B cell (primary cell): ENCODE measurements at regions not wholly inside any gene's neighbourhood (a gene's known extent, or its start where the extent isn't known, plus 50 kb on each side); places are given as distances from the start of the nearest gene placed in this dataset.

Experiments used
- ATAC-seq: fragments of 200-7000 bp; cut with Tn5 transposase; one replicate; pipeline ENCODE4 v1.10.0; 2021; ENCODE audit warnings: low read depth, mild to moderate bottlenecking, moderate number of reproducible peaks, moderate library complexity
- CTCF ChIA-PET: fragments of 350-600 bp; sonication (Branson Sonifier 250); formaldehyde crosslinking; loops from one replicate; lab custom pipeline; 2021; ENCODE audit warnings: antibody characterized with exemption, inconsistent platforms; lab: Charles Lee
- POLR2A ChIA-PET: fragments of 350-600 bp; sonication (Branson Sonifier 250); formaldehyde crosslinking; loops from one replicate; lab custom pipeline; 2021; ENCODE audit warnings: antibody characterized with exemption; lab: Charles Lee
- DNase-seq: peaks from one replicate; pipeline ENCODE4 v3.0.0; 2013
- H2AFZ ChIP-seq: 2 replicates; pipeline ENCODE4 v1.6.1; 2012; ENCODE audit warnings: mild to moderate bottlenecking, low read depth, low read length; ENCODE audit not compliant: insufficient read depth, poor library complexity, severe bottlenecking
- H3K27ac ChIP-seq, 2 donors: 1 replicate in 1 of 2; 2 replicates in 1 of 2; pipeline ENCODE4 v1.5.1; 2012 to 2013; ENCODE audit warnings: low read length in 2 of 2, mild to moderate bottlenecking in 2 of 2, moderate library complexity in 1 of 2
- H3K27me3 ChIP-seq, 4 experiments: fragments of 200-600 bp in 1 of 4; sonication (generic) in 1 of 4; replicated peaks in 1 of 4; 1 replicate in 2 of 4; 2 replicates in 2 of 4; pipeline versions ENCODE4 v1.6.1 to v1.7.0; 2013 to 2016; ENCODE audit warnings: low read length in 3 of 4, mild to moderate bottlenecking in 2 of 4, mixed read lengths in 1 of 4, moderate library complexity in 1 of 4; ENCODE audit not compliant: insufficient read depth in 4 of 4, control insufficient read depth in 3 of 4; ENCODE audit errors: control extremely low read depth in 1 of 4
- H3K36me3 ChIP-seq, 2 experiments: replicated peaks in 1 of 2; 1 replicate in 1 of 2; 2 replicates in 1 of 2; pipeline versions ENCODE4 v1.6.1 to v1.7.1; 2013; ENCODE audit warnings: low read length in 1 of 2; ENCODE audit not compliant: insufficient read depth in 2 of 2, control insufficient read depth in 1 of 2; ENCODE audit errors: control extremely low read depth in 1 of 2, extremely low read depth in 1 of 2
- H3K4me1 ChIP-seq, 2 donors: fragments of 200-600 bp in 1 of 2; sonication (generic) in 1 of 2; 1 replicate in 1 of 2; 2 replicates in 1 of 2; pipeline versions ENCODE4 v1.5.1 to v1.6.1; 2013 to 2017; ENCODE audit warnings: low read length in 2 of 2; ENCODE audit not compliant: control insufficient read depth in 2 of 2, insufficient read depth in 2 of 2
- H3K4me2 ChIP-seq: replicated peaks from 2 replicates; pipeline ENCODE3; 2012; ENCODE audit warnings: mild to moderate bottlenecking, low read depth, low read length; ENCODE audit not compliant: poor library complexity, severe bottlenecking
- H3K4me3 ChIP-seq, 5 experiments: fragments of 200-600 bp in 1 of 5; sonication (generic) in 1 of 5; 1 replicate in 3 of 5; 2 replicates in 2 of 5; pipeline versions ENCODE4 v1.5.1 to v1.7.0; 2011 to 2016; ENCODE audit warnings: low read length in 4 of 5, mild to moderate bottlenecking in 4 of 5, low read depth in 2 of 5, control low read depth in 1 of 5, moderate library complexity in 1 of 5; ENCODE audit not compliant: insufficient read depth in 1 of 5; ENCODE audit errors: control extremely low read depth in 1 of 5, extremely low read depth in 1 of 5
- H3K79me2 ChIP-seq: fragments of 200-600 bp; sonication (generic); one replicate; pipeline ENCODE4 v1.6.0; 2016; ENCODE audit warnings: low read length; ENCODE audit not compliant: control insufficient read depth, insufficient read depth
- H3K9ac ChIP-seq: fragments of 200-600 bp; sonication (generic); 2 replicates; pipeline ENCODE4 v1.6.1; 2017; ENCODE audit warnings: mild to moderate bottlenecking, low read length, moderate library complexity
- H3K9me3 ChIP-seq, 3 donors: one replicate each; pipeline versions ENCODE4 v1.6.1 to v1.7.1; 2013; ENCODE audit warnings: low read length in 2 of 3; ENCODE audit not compliant: control insufficient read depth in 2 of 3, insufficient read depth in 1 of 3; ENCODE audit errors: control extremely low read depth in 1 of 3
- H4K20me1 ChIP-seq: 2 replicates; pipeline ENCODE4 v1.6.0; 2012; ENCODE audit warnings: mild to moderate bottlenecking, low read length; ENCODE audit not compliant: insufficient read depth, control insufficient read depth, poor library complexity, severe bottlenecking
- H3K27ac Mint-ChIP-seq: one replicate; pipeline ENCODE4 v1.8.0; 2021; ENCODE audit warnings: mixed read lengths
- H3K27me3 Mint-ChIP-seq: one replicate; pipeline ENCODE4 v1.8.0; 2021; ENCODE audit warnings: mixed read lengths
- H3K4me1 Mint-ChIP-seq: one replicate; pipeline ENCODE4 v1.8.0; 2021; ENCODE audit warnings: mixed read lengths
- H3K4me3 Mint-ChIP-seq: one replicate; pipeline ENCODE4 v1.8.0; 2021; ENCODE audit warnings: mixed read lengths
- H3K9me3 Mint-ChIP-seq: one replicate; pipeline ENCODE4 v1.8.0; 2022; ENCODE audit warnings: mixed read lengths; ENCODE audit not compliant: insufficient read depth
- EZH2 ChIP-seq: IDR thresholded peaks from 2 replicates; pipeline ENCODE4 v1.6.1; 2012; ENCODE audit warnings: borderline replicate concordance, low read depth, mild to moderate bottlenecking, moderate library complexity, low read length; ENCODE audit not compliant: insufficient read depth, poor library complexity, severe bottlenecking
- WGBS: methylation state at CpG from one replicate; pipeline ENCODE4 v1.1.5; 2013; ENCODE audit warnings: missing lambda C conversion rate; ENCODE audit not compliant: insufficient coverage; 5-methylcytosine and 5-hydroxymethylcytosine counted together
- intact Hi-C: fragments of 100-400 bp; cut with micrococcal nuclease; formaldehyde crosslinking; loops from one replicate; pipeline ENCODE4 v1.10.0; 2022
- TF ChIP-seq, protein P1 (sequence below): fragments of 200-600 bp; IDR thresholded peaks from one replicate; pipeline ENCODE4 v1.8.0; 2022; ENCODE audit warnings: antibody characterized with exemption, mild to moderate bottlenecking

DNA sequence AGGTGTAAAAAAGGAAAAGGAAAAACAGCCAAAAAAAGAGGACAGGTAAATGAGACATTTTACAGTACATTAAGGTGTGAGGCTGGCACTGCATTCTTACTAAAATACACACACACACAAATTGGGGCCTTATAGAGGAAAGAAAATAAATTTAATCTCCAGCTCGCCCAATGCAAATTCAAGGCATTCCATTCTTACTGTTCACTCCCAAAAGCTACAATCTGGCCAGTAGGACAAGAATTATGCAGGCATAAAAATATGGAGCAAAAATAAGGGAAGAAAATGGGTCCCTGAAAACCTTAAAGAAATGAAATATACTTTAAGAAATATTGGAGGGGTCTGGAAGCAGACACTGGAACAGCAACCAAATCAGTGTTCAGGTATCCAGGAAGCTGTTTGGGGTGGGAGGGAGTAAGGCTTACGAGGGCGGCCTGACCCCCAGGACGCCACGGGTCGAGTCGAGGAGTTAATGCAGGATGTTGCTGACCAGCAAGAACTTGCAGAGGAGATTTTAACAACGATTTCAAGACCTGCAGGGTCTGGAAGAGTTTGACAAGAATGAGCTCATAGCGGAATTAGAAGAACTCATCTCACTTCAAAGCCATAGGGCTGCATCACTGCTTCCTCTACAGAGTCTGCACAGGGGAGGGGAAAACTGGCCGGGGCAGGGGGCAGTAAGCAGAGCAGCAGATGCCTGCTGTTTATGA is 245.5 kb downstream of the TBL1XR1 start:
- H3K4me1 Mint-ChIP-seq, result no peaks in the 10 kb centered on the region
- intact Hi-C loops, result no loop called here
- WGBS, result 95% methylated on average over 7 of the region's 10 CpGs
- ATAC-seq (no peak), DNase-seq (no peak)
- ChIA-PET CTCF (no interaction called here), POLR2A (no interaction called here)
- H3K9me3 ChIP-seq, result no peaks in the 10 kb centered on the region
- no peak overlapping the region for H3K4me3 Mint-ChIP-seq
- no peak overlapping the region for H3K4me2 ChIP-seq
- H3K9me3 Mint-ChIP-seq, result no peaks in the 10 kb centered on the region
- no peaks in the 10 kb centered on the region for H3K79me2 ChIP-seq
- no peaks in the 10 kb centered on the region for H3K36me3 ChIP-seq
- TF ChIP-seq, protein P1, sequence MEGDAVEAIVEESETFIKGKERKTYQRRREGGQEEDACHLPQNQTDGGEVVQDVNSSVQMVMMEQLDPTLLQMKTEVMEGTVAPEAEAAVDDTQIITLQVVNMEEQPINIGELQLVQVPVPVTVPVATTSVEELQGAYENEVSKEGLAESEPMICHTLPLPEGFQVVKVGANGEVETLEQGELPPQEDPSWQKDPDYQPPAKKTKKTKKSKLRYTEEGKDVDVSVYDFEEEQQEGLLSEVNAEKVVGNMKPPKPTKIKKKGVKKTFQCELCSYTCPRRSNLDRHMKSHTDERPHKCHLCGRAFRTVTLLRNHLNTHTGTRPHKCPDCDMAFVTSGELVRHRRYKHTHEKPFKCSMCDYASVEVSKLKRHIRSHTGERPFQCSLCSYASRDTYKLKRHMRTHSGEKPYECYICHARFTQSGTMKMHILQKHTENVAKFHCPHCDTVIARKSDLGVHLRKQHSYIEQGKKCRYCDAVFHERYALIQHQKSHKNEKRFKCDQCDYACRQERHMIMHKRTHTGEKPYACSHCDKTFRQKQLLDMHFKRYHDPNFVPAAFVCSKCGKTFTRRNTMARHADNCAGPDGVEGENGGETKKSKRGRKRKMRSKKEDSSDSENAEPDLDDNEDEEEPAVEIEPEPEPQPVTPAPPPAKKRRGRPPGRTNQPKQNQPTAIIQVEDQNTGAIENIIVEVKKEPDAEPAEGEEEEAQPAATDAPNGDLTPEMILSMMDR, result no peak
- no peak for TF ChIP-seq EZH2
- H3K27ac Mint-ChIP-seq, result no peak overlapping the region
- H3K27me3 Mint-ChIP-seq, result no peaks in the 10 kb centered on the region
- no peak overlapping the region for H3K4me3 ChIP-seq
- no peak overlapping the region for H3K9ac ChIP-seq
- H3K27ac ChIP-seq, result no peak overlapping the region
- peaks cover 0 to 3% (median 0%) of the 10 kb centered on the region in 4 experiments for H3K27me3 ChIP-seq
- no peaks in the 10 kb centered on the region for H3K4me1 ChIP-seq
- no peak overlapping the region for H2AFZ ChIP-seq
- H4K20me1 ChIP-seq, result no peaks in the 10 kb centered on the region

DNA sequence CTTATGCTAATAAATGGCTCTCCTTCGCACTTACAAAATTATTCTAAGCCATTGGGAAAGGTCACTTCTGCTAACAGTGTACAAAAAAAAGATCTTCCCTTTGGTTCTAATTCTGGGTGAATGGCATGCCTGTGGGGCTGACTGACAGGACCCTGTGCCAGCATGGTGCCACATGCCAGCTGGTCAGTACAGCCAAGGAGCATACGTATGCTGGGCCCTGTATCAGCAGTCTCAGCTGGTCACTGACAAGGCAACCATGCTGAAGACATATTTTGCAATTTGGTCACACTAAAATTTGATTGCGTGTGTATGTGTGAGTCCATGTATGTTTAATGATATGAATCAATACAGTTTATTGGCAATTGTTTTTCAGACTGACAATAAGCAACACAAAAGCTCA is 246.1 kb downstream of the TBL1XR1 start:
- 92% methylated on average over 1 of the region's 3 CpGs for WGBS
- H3K9me3 Mint-ChIP-seq, result no peaks in the 10 kb centered on the region

More for the DNA sequence above, 246.1 kb downstream of the TBL1XR1 start:
- peaks cover 0 to 3% (median 0%) of the 10 kb centered on the region in 4 experiments for H3K27me3 ChIP-seq
- H3K9ac ChIP-seq, result no peak overlapping the region
- H3K27ac ChIP-seq, result no peak overlapping the region
- no peak overlapping the region for H3K4me2 ChIP-seq
- no peak for DNase-seq
- ATAC-seq, result no peak
- Mint-ChIP-seq H3K27me3 (no peaks in the 10 kb centered on the region), H3K4me3 (no peak overlapping the region), H3K27ac (no peak overlapping the region), H3K4me1 (no peaks in the 10 kb centered on the region)
- H3K4me3 ChIP-seq, result no peak overlapping the region
- H4K20me1 ChIP-seq, result no peaks in the 10 kb centered on the region
- H3K4me1 ChIP-seq, result no peaks in the 10 kb centered on the region
- intact Hi-C loops, result no loop called here
- no peak overlapping the region for H2AFZ ChIP-seq
- H3K36me3 ChIP-seq, result no peaks in the 10 kb centered on the region
- H3K79me2 ChIP-seq, result no peaks in the 10 kb centered on the region
- TF ChIP-seq, protein P1, result no peak
- ChIA-PET POLR2A (no interaction called here), CTCF (no interaction called here)
- H3K9me3 ChIP-seq, result no peaks in the 10 kb centered on the region
